Hepatocyte (in vitro differentiated cells): ENCODE measurements at regions not wholly inside any gene's neighbourhood (a gene's known extent, or its start where the extent isn't known, plus 50 kb on each side); places are given as distances from the start of the nearest gene placed in this dataset.

Experiments
- DNase-seq: peaks from one replicate; pipeline ENCODE4 v3.0.0-alpha.2; 2016; ENCODE audit warnings: low spot score
- H2AFZ ChIP-seq: fragments of 200-600 bp; sonication (generic); 2 replicates; pipeline ENCODE4 v1.6.0; 2016; ENCODE audit warnings: antibody characterized with exemption, mild to moderate bottlenecking
- H3K27ac ChIP-seq: fragments of 200-600 bp; sonication (generic); 2 replicates; pipeline ENCODE4 v1.5.1; 2016; ENCODE audit warnings: mild to moderate bottlenecking
- H3K27me3 ChIP-seq: fragments of 200-600 bp; sonication (generic); 2 replicates; pipeline ENCODE4 v1.6.1; 2016
- H3K36me3 ChIP-seq: fragments of 200-600 bp; sonication (generic); replicated peaks from 2 replicates; pipeline ENCODE4 v1.5.1; 2016; ENCODE audit warnings: low read depth; ENCODE audit not compliant: insufficient read depth
- H3K4me1 ChIP-seq: fragments of 200-600 bp; sonication (generic); 2 replicates; pipeline ENCODE4 v1.5.1; 2016; ENCODE audit warnings: mild to moderate bottlenecking, moderate library complexity; ENCODE audit not compliant: insufficient read depth
- H3K4me2 ChIP-seq: fragments of 200-600 bp; sonication (generic); 2 replicates; pipeline ENCODE4 v1.6.0; 2016
- H3K4me3 ChIP-seq: fragments of 200-600 bp; sonication (generic); 2 replicates; pipeline ENCODE4 v1.5.1; 2016; ENCODE audit warnings: mild to moderate bottlenecking
- H3K79me2 ChIP-seq: fragments of 200-600 bp; sonication (generic); 2 replicates; pipeline ENCODE4 v1.6.0; 2017; ENCODE audit warnings: mild to moderate bottlenecking
- H3K9me2 ChIP-seq: fragments of 200-600 bp; sonication (generic); replicated peaks from 2 replicates; pipeline ENCODE4 v1.6.0; 2017; ENCODE audit warnings: mild to moderate bottlenecking; ENCODE audit not compliant: insufficient read depth
- H3K9me3 ChIP-seq: fragments of 200-600 bp; sonication (generic); 2 replicates; pipeline ENCODE4 v1.5.1; 2016; ENCODE audit warnings: low read depth, mild to moderate bottlenecking
- H4K20me1 ChIP-seq: fragments of 200-600 bp; sonication (generic); 2 replicates; pipeline ENCODE4 v1.6.0; 2016; ENCODE audit warnings: mild to moderate bottlenecking; ENCODE audit not compliant: insufficient read depth, poor library complexity, severe bottlenecking
- CTCF ChIP-seq: fragments of 200-600 bp; sonication (generic); IDR thresholded peaks from 2 replicates; pipeline ENCODE4 v1.5.1; 2016; ENCODE audit warnings: antibody characterized with exemption, mild to moderate bottlenecking; ENCODE audit not compliant: poor library complexity
- EZH2 ChIP-seq: fragments of 200-600 bp; sonication (generic); IDR thresholded peaks from 2 replicates; pipeline ENCODE4 v1.6.1; 2016; ENCODE audit warnings: antibody characterized with exemption, mild to moderate bottlenecking, borderline replicate concordance
- EZH2phosphoT487 ChIP-seq: fragments of 200-600 bp; sonication (generic); IDR thresholded peaks from one replicate; pipeline ENCODE4 v1.6.1; 2018; ENCODE audit warnings: antibody characterized with exemption, mild to moderate bottlenecking, low read depth, moderate library complexity; ENCODE audit not compliant: unreplicated experiment, severe bottlenecking
- WGBS: methylation state at CpG from one replicate; pipeline ENCODE4 v1.1.6; 2016; ENCODE audit warnings: low lambda C conversion rate; ENCODE audit errors: missing lambda C conversion rate; 5-methylcytosine and 5-hydroxymethylcytosine counted together

GRCh38 chr13:33994198-33994597 is 176.2 kb downstream of the RFC3 start:
- H3K9me2 ChIP-seq, result no peaks in the 10 kb centered on the region
- H3K4me2 ChIP-seq, result no peak overlapping the region
- no peak for DNase-seq
- no peak overlapping the region for H2AFZ ChIP-seq
- H3K9me3 ChIP-seq, result no peaks in the 10 kb centered on the region
- no peak overlapping the region for H3K4me3 ChIP-seq
- no peaks in the 10 kb centered on the region for H3K27me3 ChIP-seq
- 94% methylated on average over 3 of the region's 3 CpGs for WGBS
- no peak overlapping the region for H3K27ac ChIP-seq
- no peaks in the 10 kb centered on the region for H3K4me1 ChIP-seq
- no peaks in the 10 kb centered on the region for H3K36me3 ChIP-seq
- TF ChIP-seq EZH2 (no peak), CTCF (no peak), EZH2phosphoT487 (no peak)
- no peaks in the 10 kb centered on the region for H3K79me2 ChIP-seq
- no peaks in the 10 kb centered on the region for H4K20me1 ChIP-seq

- Histone ChIP-seq H3K4me3 (no peak overlapping the region), H3K4me2 (no peak overlapping the region), H4K20me1 (no peaks in the 10 kb centered on the region), H3K79me2 (no peaks in the 10 kb centered on the region), H3K9me2 (no peaks in the 10 kb centered on the region), H2AFZ (no peak overlapping the region), H3K9me3 (no peaks in the 10 kb centered on the region), H3K36me3 (no peaks in the 10 kb centered on the region), H3K27me3 (no peaks in the 10 kb centered on the region), H3K27ac (no peak overlapping the region), H3K4me1 (peaks cover under 1% of the 10 kb centered on the region)
- 63% methylated on average over 4 of the region's 4 CpGs for WGBS
- TF ChIP-seq CTCF, result no peak
- no peak for TF ChIP-seq EZH2phosphoT487
- no peak for TF ChIP-seq EZH2
- no peak for DNase-seq
Measured at GRCh38 chr13:33994826-33995502, 177.0 kb downstream of the RFC3 start.

GRCh38 chr13:33996636-33997035 is 178.7 kb downstream of the RFC3 start:
- H3K4me1 ChIP-seq, result peaks cover 11% of the 10 kb centered on the region
- no peaks in the 10 kb centered on the region for H3K9me2 ChIP-seq
- WGBS, result 95% methylated on average over 7 of the region's 7 CpGs
- no peak for DNase-seq
- no peak overlapping the region for H3K4me3 ChIP-seq
- H3K9me3 ChIP-seq, result no peaks in the 10 kb centered on the region
- H3K79me2 ChIP-seq, result no peaks in the 10 kb centered on the region
- no peak overlapping the region for H2AFZ ChIP-seq
- H4K20me1 ChIP-seq, result no peaks in the 10 kb centered on the region
- TF ChIP-seq EZH2 (no peak), EZH2phosphoT487 (no peak), CTCF (no peak)
- H3K27ac ChIP-seq, result no peak overlapping the region
- no peaks in the 10 kb centered on the region for H3K27me3 ChIP-seq
- no peaks in the 10 kb centered on the region for H3K36me3 ChIP-seq
- no peak overlapping the region for H3K4me2 ChIP-seq

GRCh38 chr13:33997574-33997973 is 179.6 kb downstream of the RFC3 start:
- Histone ChIP-seq H3K4me3 (no peak overlapping the region), H3K9me2 (no peaks in the 10 kb centered on the region), H3K4me1 (peaks cover 11% of the 10 kb centered on the region), H3K9me3 (no peaks in the 10 kb centered on the region), H3K36me3 (no peaks in the 10 kb centered on the region), H3K27me3 (no peaks in the 10 kb centered on the region), H3K4me2 (no peak overlapping the region), H3K79me2 (no peaks in the 10 kb centered on the region), H3K27ac (no peak overlapping the region), H2AFZ (no peak overlapping the region), H4K20me1 (no peaks in the 10 kb centered on the region)
- TF ChIP-seq CTCF (no peak), EZH2 (no peak), EZH2phosphoT487 (no peak)
- 85% methylated on average over 3 of the region's 3 CpGs for WGBS
- no peak for DNase-seq
